ENCODE measurements at regions not wholly inside any gene's neighbourhood (a gene's known extent, or its start where the extent isn't known, plus 50 kb on each side); places are given as distances from the start of the nearest gene placed in this dataset.

DNA sequence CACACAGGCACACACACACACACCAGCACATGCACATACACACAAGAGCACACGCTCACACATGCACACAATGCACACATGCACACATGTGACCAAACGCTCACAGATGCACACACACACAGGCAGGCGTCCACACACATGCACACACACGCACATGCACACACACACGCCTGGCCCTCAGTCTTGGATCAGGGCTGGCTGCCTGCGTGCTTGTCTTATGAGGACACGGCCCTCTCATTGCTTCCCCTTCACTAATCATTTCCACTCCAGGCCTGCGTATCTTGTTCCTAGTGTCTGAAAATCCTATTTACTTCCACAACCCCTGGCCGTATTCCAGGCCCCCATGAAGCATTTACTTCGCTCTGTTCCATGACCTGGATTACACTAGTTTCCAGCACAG lies 740.5 kb downstream of the BRD1 start:
- Histone ChIP-seq H3K36me3 (replicated peaks in 1 of 2; ENCODE audit: control insufficient read depth in 1 of 2, insufficient read depth in 2 of 2, low read length in 2 of 2) (no peaks in the 10 kb centered on the region), H3K9ac (ENCODE audit: insufficient read depth, low read depth, low read length) (no peak overlapping the region), H3K27ac (ENCODE audit: extremely low read length, insufficient read depth, low read length) (no peak overlapping the region), H3K27me3 (ENCODE audit: control insufficient read depth in 1 of 2, insufficient read depth in 2 of 2, low read length in 2 of 2) (peaks cover 9 to 60% of the 10 kb centered on the region in 2 experiments; a peak in 4 of 5 replicates), H3K79me2 (ENCODE audit: insufficient read depth, low read length) (no peaks in the 10 kb centered on the region), H4K20me1 (ENCODE audit: insufficient read depth, low read length) (no peaks in the 10 kb centered on the region), H3K9me3 (ENCODE audit: low read length) (no peaks in the 10 kb centered on the region), H3K4me3 (replicated peaks in 1 of 3; ENCODE audit: insufficient read depth in 1 of 3, low read depth in 2 of 3, low read length in 3 of 3) (no peak overlapping the region), H3K4me1 (ENCODE audit: insufficient read depth, low read length) (no peaks in the 10 kb centered on the region), H2AFZ (ENCODE audit: low read length) (no peak overlapping the region), H3K4me2 (ENCODE audit: low read depth, low read length) (no peak overlapping the region)
- POLR2A ChIA-PET = no interaction called here
- CTCF ChIA-PET (ENCODE audit: low intra/inter-chr PET ratio, low total read pairs) = no interaction called here
- in situ Hi-C loops (cut with HindIII; ENCODE audit: extremely low pct_ligation_motif_present, low pct_unique_long_range_greater_than_20kb) (no loop called here), intact Hi-C loops (cut with micrococcal nuclease; ENCODE audit: unreplicated experiment) (no loop called here)
- 20% methylated on average over 8 of the region's 10 CpGs for WGBS (ENCODE audit: low lambda C conversion rate)
- ATAC-seq = no peak
- TF ChIP-seq ZSCAN22 (CRISPR knock-in tag; IDR thresholded peaks at IDR 0.05) = no peak
- TF ChIP-seq, protein P1, sequence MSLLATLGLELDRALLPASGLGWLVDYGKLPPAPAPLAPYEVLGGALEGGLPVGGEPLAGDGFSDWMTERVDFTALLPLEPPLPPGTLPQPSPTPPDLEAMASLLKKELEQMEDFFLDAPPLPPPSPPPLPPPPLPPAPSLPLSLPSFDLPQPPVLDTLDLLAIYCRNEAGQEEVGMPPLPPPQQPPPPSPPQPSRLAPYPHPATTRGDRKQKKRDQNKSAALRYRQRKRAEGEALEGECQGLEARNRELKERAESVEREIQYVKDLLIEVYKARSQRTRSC (CRISPR knock-in tag; IDR thresholded peaks at IDR 0.05; ENCODE audit: low read depth) = no peak
- TF ChIP-seq, protein P2, sequence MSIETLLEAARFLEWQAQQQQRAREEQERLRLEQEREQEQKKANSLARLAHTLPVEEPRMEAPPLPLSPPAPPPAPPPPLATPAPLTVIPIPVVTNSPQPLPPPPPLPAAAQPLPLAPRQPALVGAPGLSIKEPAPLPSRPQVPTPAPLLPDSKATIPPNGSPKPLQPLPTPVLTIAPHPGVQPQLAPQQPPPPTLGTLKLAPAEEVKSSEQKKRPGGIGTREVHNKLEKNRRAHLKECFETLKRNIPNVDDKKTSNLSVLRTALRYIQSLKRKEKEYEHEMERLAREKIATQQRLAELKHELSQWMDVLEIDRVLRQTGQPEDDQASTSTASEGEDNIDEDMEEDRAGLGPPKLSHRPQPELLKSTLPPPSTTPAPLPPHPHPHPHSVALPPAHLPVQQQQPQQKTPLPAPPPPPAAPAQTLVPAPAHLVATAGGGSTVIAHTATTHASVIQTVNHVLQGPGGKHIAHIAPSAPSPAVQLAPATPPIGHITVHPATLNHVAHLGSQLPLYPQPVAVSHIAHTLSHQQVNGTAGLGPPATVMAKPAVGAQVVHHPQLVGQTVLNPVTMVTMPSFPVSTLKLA (IDR thresholded peaks at IDR 0.05) = peak; percentile 79
- no peak for TF ChIP-seq ZFP1 (CRISPR knock-in tag; IDR thresholded peaks at IDR 0.05)
- no peak for DNase-seq (ENCODE audit: low spot score)
- no TSS peak for BruUV-seq (replicated peaks)
- no peak for FAIRE-seq

DNA sequence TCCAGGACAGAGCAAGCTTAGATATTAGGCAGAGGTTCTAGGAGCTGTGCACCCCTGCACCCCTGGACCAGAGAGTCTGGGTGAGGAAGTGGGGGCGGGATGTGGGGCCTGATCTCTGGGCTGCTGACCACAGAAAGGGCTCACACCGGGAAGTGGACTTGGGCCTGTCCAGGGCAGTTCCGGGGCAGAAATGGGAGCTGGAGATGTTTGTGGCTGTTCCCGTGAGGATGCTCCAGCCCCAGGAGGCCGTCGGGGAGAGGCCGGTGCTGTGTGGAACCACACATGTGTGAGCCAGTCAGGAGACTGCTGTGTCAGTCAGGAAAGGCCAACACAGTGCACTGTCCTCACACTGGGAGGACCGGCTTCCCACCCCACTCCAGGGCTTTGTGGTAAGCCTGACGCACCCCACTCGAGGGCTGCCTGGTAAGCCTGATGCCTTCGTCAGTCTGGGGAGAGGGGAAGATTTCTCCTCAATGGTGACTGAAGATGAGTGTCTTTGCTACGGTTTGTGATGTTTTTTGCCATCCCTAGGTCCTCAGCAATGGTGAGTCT lies 741.0 kb downstream of the BRD1 start:
- Histone ChIP-seq H2AFZ (ENCODE audit: low read length) (no peak overlapping the region), H3K4me1 (ENCODE audit: insufficient read depth, low read length) (no peaks in the 10 kb centered on the region), H3K9ac (ENCODE audit: insufficient read depth, low read depth, low read length) (no peak overlapping the region), H3K4me2 (ENCODE audit: low read depth, low read length) (no peak overlapping the region), H4K20me1 (ENCODE audit: insufficient read depth, low read length) (no peaks in the 10 kb centered on the region), H3K36me3 (replicated peaks in 1 of 2; ENCODE audit: control insufficient read depth in 1 of 2, insufficient read depth in 2 of 2, low read length in 2 of 2) (no peaks in the 10 kb centered on the region), H3K79me2 (ENCODE audit: insufficient read depth, low read length) (no peaks in the 10 kb centered on the region), H3K9me3 (ENCODE audit: low read length) (no peaks in the 10 kb centered on the region), H3K27me3 (ENCODE audit: control insufficient read depth in 1 of 2, insufficient read depth in 2 of 2, low read length in 2 of 2) (peaks cover 9 to 60% of the 10 kb centered on the region in 2 experiments; a peak in 4 of 5 replicates), H3K4me3 (replicated peaks in 1 of 3; ENCODE audit: insufficient read depth in 1 of 3, low read depth in 2 of 3, low read length in 3 of 3) (no peak overlapping the region), H3K27ac (ENCODE audit: extremely low read length, insufficient read depth, low read length) (no peak overlapping the region)
- intact Hi-C loops (cut with micrococcal nuclease; ENCODE audit: unreplicated experiment) (no loop called here), in situ Hi-C loops (cut with HindIII; ENCODE audit: extremely low pct_ligation_motif_present, low pct_unique_long_range_greater_than_20kb) (no loop called here)
- ATAC-seq (no peak), DNase-seq (ENCODE audit: low spot score) (no peak), FAIRE-seq (no peak)
- no TSS peak for BruUV-seq (replicated peaks)
- ChIA-PET POLR2A (no interaction called here), CTCF (ENCODE audit: low intra/inter-chr PET ratio, low total read pairs) (no interaction called here)
- WGBS (ENCODE audit: low lambda C conversion rate) = 10% methylated on average over 6 of the region's 12 CpGs
- TF ChIP-seq HDAC6 (IDR thresholded peaks at IDR 0.05; ENCODE audit: low read depth, low read length) (no peak), ZNF501 (CRISPR knock-in tag; IDR thresholded peaks at IDR 0.05) (no peak), MYC (CRISPR knock-in tag; IDR thresholded peaks at IDR 0.05; ENCODE audit: borderline replicate concordance) (no peak), PPARG (CRISPR knock-in tag; conservative IDR thresholded peaks at IDR 0.05) (no peak), ZNF546 (CRISPR knock-in tag; conservative IDR thresholded peaks at IDR 0.05) (no peak)
- TF ChIP-seq, protein P3, sequence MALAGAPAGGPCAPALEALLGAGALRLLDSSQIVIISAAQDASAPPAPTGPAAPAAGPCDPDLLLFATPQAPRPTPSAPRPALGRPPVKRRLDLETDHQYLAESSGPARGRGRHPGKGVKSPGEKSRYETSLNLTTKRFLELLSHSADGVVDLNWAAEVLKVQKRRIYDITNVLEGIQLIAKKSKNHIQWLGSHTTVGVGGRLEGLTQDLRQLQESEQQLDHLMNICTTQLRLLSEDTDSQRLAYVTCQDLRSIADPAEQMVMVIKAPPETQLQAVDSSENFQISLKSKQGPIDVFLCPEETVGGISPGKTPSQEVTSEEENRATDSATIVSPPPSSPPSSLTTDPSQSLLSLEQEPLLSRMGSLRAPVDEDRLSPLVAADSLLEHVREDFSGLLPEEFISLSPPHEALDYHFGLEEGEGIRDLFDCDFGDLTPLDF (CRISPR knock-in tag; IDR thresholded peaks at IDR 0.05) = no peak

Measured in HepG2 (cell line).